Ammon's horn (tissue), 1 donor: ENCODE measurements at regions not wholly inside any gene's neighbourhood (a gene's known extent, or its start where the extent isn't known, plus 50 kb on each side); places are given as distances from the start of the nearest gene placed in this dataset.
"Not testable (repeated sequence)": the region's sequence is repeated elsewhere in the genome, so short reads cannot be mapped to it uniquely, and the experiment has no call there.

Source experiments
- DNase-seq: peaks from one replicate; pipeline ENCODE4 v3.0.0-alpha.2; 2016; ENCODE audit warnings: low spot score

DNA sequence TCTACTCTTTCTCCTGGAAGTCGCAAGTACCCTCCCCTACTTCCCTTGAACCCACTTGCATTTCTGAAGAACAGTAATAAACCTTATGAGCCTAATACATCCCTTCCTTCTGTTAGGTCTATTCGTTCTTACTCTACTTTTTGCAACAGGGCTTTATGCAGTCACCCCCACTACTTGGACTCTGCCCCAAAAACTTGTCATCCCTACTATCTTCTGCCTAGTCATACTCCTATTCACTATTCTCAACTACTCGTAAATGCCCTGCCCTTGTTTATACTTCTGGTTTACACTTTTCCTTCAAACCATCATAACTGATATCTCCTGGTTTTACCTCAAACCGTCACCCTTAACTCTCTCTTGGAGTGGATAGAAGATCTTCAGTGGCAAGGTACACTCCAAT lies 55.2 kb upstream of the SLIT2 start:
- no peak for DNase-seq

DNA sequence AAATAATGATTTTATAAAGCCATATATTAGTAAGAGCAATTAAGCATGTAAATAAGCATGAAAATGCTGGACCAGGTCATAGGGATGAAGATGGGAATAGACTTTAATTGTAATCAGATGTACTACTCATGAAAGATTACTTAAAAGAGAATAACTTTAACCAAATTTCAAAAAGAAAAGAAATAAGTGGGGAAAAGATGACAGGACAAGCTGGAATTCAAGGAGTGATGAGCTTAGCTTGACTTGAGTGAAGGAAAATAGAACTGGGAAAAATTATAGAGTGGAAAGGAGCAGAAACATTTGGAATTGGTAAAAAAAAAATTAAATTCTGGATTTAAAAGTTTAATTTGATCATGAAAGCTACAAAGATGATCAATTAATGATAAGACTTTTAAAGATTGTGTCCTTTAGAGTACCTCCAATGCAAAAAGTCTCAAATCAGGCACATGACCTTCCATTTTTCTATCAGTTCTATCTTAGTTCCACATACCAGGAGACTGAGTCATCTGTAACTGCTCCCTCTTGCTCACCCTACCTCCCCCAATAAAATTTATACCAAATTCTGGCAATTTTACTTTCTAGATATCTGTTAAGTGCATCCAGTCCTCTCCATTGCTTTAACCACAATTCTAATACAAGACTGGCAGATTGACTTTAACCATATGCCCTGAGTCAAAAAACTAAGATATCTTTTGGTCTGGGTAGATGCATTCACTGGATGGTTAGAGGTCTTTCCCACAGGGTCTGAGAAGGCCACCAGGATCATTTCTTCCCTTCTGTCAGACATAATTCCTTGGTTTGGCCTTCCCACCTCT lies 56.4 kb upstream of the SLIT2 start:
- DNase-seq = no peak

DNA sequence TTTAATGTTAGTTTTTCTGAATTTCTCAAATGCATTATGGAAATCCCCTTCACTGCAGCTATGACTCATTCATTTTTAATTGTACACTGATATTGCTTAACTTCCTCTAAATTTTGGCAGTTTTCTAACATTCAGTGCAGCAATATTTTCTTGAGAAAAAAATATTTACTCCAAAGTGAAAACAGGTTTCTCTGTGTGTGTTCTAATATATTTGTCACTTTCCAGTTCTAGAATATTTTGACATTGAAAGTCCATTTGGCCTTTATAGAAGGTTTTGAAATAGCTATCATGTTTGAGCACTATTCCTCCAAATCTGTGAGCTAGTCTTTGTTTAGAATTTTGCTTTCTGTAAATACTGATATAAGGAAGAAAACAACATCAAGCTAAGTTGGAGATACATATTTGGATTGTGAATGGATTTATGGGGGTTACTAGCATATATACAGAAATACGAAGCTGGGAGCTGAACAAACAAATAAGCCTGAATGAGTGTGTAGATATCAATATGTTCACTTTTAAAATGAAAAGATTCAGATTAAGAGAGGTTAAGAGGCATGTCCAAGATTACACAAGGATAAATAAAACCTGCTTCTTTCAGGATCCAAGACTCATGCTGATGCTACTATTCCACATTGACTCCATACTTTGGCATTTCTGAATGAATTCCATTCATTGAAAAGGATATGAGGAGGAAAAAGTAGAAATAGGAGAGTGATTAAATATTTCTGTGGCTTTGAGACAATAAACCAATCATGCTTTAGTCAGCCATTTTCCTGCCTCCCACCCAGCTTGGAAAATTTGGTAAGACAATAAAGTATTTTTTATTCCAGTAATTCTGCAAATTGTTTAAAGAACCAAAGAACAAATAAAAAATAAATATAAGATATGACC lies 57.3 kb upstream of the SLIT2 start:
- no peak for DNase-seq

GRCh38 chr4:20193141-20193936 lies 58.4 kb upstream of the SLIT2 start:
- DNase-seq = no peak

DNA sequence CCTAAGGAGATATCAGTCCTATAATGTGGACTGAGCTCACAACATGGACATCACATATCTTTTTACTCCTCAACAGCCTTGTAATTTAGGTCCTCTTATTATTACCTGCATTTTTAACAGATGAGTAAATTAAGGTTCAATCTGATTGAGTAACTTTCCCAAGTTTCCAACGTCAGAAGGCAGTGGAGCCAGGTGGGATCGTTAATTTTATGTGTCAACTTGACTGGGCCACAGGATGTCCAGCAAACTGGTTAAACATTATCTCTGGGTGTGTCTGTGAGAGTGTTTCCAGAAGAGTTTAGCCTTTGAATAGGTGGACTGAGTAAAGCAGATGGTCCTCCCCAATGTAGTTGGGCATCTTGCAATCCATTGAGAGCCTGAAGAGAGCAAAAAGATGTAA lies 59.0 kb upstream of the SLIT2 start:
- DNase-seq = no peak

- no peak for DNase-seq
Measured at GRCh38 chr4:20185103-20185502, 66.6 kb upstream of the SLIT2 start.

DNA sequence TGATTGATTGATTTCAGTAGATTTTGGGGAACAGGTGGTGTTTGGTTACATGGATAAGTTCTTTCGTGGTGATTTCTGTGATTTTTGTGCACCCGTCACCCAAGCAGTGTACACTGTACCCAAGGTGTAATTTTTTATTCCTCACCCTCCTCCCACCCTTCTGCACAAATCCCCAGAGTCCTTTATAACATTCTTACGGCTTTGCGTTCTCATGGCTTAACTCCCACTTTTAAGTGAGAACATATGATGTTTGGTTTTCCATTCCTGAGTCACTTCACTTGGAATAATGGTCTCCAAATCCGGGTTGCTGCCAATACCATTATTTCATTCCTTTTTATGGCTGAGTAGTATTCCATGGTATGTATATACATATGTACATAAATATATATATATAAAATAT lies 68.6 kb upstream of the SLIT2 start:
- DNase-seq = not testable (repeated sequence)

DNA sequence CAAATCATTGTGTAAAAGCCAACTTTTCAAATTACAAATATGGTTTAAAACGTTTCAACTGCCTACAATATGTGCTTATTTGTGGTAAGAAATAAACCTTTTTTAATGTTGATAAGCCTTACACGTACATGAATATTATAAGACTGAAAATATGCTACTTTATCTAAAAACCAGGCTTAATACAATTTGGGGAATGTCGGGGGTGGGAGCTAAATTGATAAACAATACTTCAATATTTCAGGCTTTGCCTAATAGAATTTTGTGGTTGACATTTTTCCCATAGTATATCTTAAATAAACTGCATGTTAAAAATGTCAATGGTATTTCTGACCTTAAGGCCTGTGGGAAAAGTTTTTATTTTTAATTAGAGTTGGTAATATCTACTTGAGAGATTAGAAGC lies 69.8 kb upstream of the SLIT2 start:
- DNase-seq = no peak

DNA sequence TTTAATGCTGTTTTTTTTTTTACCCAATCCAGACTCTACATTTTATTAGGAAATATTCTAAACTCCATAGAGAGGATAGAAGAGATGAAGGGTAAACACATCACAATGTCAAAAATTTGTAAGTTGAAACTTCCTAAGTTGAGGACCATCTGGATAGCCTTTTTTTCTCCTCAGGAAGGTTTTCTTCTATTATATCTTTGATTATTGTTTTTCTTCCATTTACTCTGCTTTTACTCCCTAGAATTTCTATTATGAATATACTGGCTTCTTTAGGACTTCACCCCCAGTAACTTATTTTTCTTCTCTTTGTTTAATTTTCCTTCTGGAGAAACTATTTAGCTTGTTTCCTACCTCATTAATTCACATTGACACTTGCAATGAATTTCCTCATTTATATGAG lies 71.2 kb upstream of the SLIT2 start:
- no peak for DNase-seq

GRCh38 chr4:20178902-20179576 lies 72.7 kb upstream of the SLIT2 start:
- no peak for DNase-seq

- DNase-seq = no peak
Measured at GRCh38 chr4:20176881-20177280, 74.8 kb upstream of the SLIT2 start.

DNA sequence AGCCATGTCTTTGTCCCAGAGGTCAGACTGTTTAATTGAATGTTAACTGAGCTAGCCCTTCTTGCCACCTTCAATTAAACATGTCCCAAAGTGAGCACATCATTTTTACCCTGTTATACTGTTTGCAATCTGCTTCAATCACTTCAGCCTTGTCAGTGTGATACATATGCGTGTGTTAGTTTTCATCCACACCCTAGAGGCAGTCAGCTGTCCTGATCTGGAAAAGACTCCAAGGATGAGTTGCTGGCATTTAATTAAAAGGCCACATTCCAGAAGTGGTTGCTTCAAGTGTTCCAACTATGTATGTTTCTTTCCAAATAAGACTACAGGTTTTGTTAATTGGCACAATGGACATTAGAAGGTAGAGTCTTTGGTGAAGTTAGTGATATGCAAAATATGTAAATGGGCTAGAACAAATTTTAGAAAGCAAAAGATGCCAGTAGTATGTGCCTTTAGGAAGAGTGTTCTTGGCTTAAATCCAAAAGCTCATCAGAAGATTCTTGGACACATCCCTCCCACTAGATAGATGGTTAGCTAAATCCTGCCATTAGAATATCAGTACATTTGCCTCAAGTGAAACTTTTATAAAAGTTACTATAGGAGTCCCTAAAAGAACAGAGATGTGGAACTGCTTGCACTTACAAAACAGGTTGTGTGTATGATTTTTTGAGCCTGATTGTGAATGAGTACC lies 79.5 kb upstream of the SLIT2 start:
- no peak for DNase-seq

DNA sequence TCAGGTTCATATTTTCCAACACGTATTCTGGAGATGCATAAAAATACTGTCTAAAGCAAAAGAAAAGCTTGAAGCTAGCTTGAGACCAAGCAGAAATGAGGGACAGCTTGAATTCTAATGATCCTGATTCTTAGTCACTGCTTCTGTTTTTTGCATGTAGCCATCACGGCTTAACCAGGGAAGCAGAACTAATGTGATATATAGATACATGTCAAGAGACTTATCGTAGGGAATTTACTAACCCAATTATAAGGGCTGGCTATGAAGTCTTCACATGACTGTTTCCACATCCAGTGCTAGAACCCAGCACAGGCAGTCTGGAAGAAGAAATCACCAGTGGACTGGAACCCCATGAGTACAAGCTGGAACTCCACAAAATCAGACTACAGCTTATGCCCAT lies 85.2 kb upstream of the SLIT2 start:
- DNase-seq = no peak

DNA sequence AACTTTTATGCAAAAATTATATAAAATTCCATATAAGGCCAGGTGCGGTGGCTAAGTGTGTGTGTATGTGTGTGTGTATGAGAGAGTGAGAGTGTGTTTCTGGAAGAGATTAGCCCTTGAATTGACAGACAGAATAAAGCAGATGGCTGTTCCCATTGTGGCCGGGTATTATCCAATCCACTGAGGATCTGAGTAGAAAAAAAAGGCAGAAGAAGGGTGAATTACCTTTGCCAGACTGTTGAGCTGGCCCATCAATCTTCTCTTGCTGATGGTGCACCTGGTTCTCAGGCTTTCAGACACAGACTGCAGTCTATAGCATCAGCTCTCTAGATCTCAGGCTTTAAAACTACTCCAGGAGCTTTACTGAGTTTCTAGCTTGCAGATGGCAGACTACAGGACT lies 92.2 kb upstream of the SLIT2 start:
- DNase-seq = no peak

GRCh38 chr4:20158195-20158594 lies 93.5 kb upstream of the SLIT2 start:
- no peak for DNase-seq

DNA sequence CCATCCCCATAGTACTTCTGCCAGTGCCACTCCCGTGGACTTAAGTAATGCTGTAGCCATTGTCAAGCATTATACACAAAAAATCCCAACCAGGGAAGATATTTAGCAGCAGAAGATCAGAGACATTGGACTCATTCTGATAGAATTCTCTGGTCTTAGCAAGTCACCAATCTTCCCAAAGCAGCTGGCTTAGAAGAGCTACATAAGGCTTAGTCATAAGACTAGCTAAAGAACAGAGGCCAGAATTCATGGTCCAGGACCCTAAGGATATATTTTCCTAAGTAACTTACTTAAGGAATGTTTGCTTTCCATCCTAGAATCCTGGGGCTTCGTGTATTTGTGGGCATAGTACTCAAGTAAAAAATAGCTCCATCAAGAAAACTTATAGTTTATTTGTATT lies 100.3 kb upstream of the SLIT2 start:
- DNase-seq = no peak

- DNase-seq = not testable (repeated sequence)
Measured at GRCh38 chr4:20149143-20149542, 102.6 kb upstream of the SLIT2 start.

DNA sequence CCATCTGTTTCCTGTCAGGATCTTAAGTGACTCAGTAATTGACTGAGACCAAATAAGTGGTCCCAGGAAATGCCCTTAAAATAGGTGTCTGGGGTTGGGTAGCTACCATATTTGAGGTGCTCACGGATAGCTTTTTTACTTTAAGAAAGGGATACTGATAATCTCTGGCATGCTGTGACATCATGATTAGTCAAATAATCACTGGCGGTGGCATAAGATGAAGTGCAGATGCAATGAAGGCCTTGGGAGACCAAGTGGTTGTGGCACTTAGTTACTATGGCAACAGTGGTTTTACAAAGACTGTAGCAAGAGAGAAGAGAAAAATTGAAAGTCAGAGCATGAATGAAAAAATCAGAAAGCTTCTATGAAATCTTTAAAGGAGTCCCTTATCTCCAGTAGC lies 114.5 kb upstream of the SLIT2 start:
- DNase-seq = no peak

DNA sequence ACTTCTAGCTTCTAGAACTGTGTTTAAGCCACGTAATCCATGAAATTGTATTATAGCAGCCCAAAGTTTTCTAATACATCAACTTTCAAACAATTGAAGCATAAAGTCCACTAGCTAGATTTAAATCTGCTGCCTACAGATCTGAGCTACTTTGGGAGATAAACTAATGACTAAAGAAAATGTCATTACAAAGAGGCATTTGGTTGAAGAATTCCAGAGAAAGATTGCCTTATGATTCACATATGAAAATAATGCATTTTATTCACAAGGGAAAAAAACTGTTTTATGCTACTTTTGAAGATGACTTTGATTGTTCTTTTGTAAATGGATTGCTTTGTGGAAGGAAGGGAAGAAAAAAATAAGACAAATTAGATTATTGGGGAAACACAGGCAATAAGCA lies 124.1 kb upstream of the SLIT2 start:
- no peak for DNase-seq

- DNase-seq = no peak
Measured at GRCh38 chr4:20126906-20127305, 124.8 kb upstream of the SLIT2 start.

- DNase-seq = no peak
Measured at GRCh38 chr4:20124317-20125026, 127.2 kb upstream of the SLIT2 start.
